ENCODE measurements at regions not wholly inside any gene's neighbourhood (a gene's known extent, or its start where the extent isn't known, plus 50 kb on each side); places are given as distances from the start of the nearest gene placed in this dataset.

GRCh38 chr5:123964884-123965283 lies 452.9 kb downstream of the CSNK1G3 start:
- ChIA-PET CTCF (no interaction called here), POLR2A (no interaction called here), RAD21 (ENCODE audit: low non-redundant PET in 1 of 2, low total read pairs in 2 of 2, uncharacterized antibody in 2 of 2, unreplicated experiment in 2 of 2) (no interaction called here)
- Histone ChIP-seq H3K4me1 (ENCODE audit: control insufficient read depth in 1 of 2, insufficient read depth in 2 of 2, low read length in 2 of 2) (no peaks in the 10 kb centered on the region), H3K27ac (ENCODE audit: low read depth, low read length) (no peak overlapping the region), H3K4me3 (replicated peaks in 1 of 2; ENCODE audit: low read depth in 1 of 2, low read length in 2 of 2) (no peak overlapping the region), H3K9me2 (ENCODE audit: insufficient read depth) (no peaks in the 10 kb centered on the region), H3K79me2 (ENCODE audit: insufficient read depth, low read length) (no peaks in the 10 kb centered on the region), H3K36me3 (ENCODE audit: control insufficient read depth in 1 of 2, insufficient read depth in 2 of 2, low read length in 2 of 2) (no peaks in the 10 kb centered on the region), H3K9me3 (ENCODE audit: control insufficient read depth in 1 of 2, insufficient read depth in 1 of 2, low read depth in 1 of 2, low read length in 2 of 2) (no peaks in the 10 kb centered on the region), H3K27me3 (ENCODE audit: insufficient read depth, low read length) (no peaks in the 10 kb centered on the region), H2AFZ (ENCODE audit: low read depth, low read length, poor library complexity, severe bottlenecking) (no peak overlapping the region), H3K9ac (ENCODE audit: low read length) (no peak overlapping the region), H3K4me2 (ENCODE audit: low read length) (no peak overlapping the region), H4K20me1 (ENCODE audit: insufficient read depth) (no peaks in the 10 kb centered on the region)
- BruUV-seq (replicated peaks): no TSS peak
- intact Hi-C loops (cut with micrococcal nuclease): no loop called here
- no peak for TF ChIP-seq POLR2AphosphoS5 (IDR thresholded peaks at IDR 0.05; ENCODE audit: low read depth, low read length)
- TF ChIP-seq FOSL1 (IDR thresholded peaks at IDR 0.05; ENCODE audit: low read depth): no peak
- TF ChIP-seq JUND (IDR thresholded peaks at IDR 0.05): no peak
- TF ChIP-seq ATF3 (IDR thresholded peaks at IDR 0.05): no peak
- no peak for TF ChIP-seq YY1 (IDR thresholded peaks at IDR 0.05; ENCODE audit: extremely low read depth, insufficient replicate concordance, low read depth, low read length)
- TF ChIP-seq EZH2 (IDR thresholded peaks at IDR 0.05): no peak
- no peak for TF ChIP-seq CTCF (IDR thresholded peaks at IDR 0.05 in 2 of 3, conservative IDR thresholded peaks at IDR 0.05 in 1 of 3; ENCODE audit: borderline replicate concordance in 1 of 3, insufficient read depth in 1 of 3, low read depth in 2 of 3, low read length in 2 of 3)
- TF ChIP-seq RAD21 (IDR thresholded peaks at IDR 0.05; ENCODE audit: low read depth): no peak
- TF ChIP-seq EZH2phosphoT487 (IDR thresholded peaks at IDR 0.05; ENCODE audit: borderline replicate concordance): no peak
- no peak for TF ChIP-seq SIN3A (IDR thresholded peaks at IDR 0.05; ENCODE audit: low read depth)
- TF ChIP-seq CBX3 (IDR thresholded peaks at IDR 0.05; ENCODE audit: low read depth): no peak
- TF ChIP-seq TCF7L2 (IDR thresholded peaks at IDR 0.05; ENCODE audit: borderline replicate concordance, extremely low read depth, insufficient read depth, insufficient read length): no peak
- TF ChIP-seq ZNF274 (IDR thresholded peaks at IDR 0.05; ENCODE audit: low read depth, low read length): no peak
- TF ChIP-seq, protein P1, sequence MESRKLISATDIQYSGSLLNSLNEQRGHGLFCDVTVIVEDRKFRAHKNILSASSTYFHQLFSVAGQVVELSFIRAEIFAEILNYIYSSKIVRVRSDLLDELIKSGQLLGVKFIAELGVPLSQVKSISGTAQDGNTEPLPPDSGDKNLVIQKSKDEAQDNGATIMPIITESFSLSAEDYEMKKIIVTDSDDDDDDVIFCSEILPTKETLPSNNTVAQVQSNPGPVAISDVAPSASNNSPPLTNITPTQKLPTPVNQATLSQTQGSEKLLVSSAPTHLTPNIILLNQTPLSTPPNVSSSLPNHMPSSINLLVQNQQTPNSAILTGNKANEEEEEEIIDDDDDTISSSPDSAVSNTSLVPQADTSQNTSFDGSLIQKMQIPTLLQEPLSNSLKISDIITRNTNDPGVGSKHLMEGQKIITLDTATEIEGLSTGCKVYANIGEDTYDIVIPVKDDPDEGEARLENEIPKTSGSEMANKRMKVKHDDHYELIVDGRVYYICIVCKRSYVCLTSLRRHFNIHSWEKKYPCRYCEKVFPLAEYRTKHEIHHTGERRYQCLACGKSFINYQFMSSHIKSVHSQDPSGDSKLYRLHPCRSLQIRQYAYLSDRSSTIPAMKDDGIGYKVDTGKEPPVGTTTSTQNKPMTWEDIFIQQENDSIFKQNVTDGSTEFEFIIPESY (IDR thresholded peaks at IDR 0.05; ENCODE audit: extremely low read depth, insufficient replicate concordance, low read length): no peak
- TF ChIP-seq CEBPB (IDR thresholded peaks at IDR 0.05; ENCODE audit: low read depth): no peak
- no peak for TF ChIP-seq SRF (IDR thresholded peaks at IDR 0.05; ENCODE audit: low read depth)
- TF ChIP-seq, protein P2, sequence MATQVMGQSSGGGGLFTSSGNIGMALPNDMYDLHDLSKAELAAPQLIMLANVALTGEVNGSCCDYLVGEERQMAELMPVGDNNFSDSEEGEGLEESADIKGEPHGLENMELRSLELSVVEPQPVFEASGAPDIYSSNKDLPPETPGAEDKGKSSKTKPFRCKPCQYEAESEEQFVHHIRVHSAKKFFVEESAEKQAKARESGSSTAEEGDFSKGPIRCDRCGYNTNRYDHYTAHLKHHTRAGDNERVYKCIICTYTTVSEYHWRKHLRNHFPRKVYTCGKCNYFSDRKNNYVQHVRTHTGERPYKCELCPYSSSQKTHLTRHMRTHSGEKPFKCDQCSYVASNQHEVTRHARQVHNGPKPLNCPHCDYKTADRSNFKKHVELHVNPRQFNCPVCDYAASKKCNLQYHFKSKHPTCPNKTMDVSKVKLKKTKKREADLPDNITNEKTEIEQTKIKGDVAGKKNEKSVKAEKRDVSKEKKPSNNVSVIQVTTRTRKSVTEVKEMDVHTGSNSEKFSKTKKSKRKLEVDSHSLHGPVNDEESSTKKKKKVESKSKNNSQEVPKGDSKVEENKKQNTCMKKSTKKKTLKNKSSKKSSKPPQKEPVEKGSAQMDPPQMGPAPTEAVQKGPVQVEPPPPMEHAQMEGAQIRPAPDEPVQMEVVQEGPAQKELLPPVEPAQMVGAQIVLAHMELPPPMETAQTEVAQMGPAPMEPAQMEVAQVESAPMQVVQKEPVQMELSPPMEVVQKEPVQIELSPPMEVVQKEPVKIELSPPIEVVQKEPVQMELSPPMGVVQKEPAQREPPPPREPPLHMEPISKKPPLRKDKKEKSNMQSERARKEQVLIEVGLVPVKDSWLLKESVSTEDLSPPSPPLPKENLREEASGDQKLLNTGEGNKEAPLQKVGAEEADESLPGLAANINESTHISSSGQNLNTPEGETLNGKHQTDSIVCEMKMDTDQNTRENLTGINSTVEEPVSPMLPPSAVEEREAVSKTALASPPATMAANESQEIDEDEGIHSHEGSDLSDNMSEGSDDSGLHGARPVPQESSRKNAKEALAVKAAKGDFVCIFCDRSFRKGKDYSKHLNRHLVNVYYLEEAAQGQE (IDR thresholded peaks at IDR 0.05; ENCODE audit: low read depth): no peak
- TF ChIP-seq ZFX (IDR thresholded peaks at IDR 0.05): no peak
- no peak for TF ChIP-seq SP1 (IDR thresholded peaks at IDR 0.05; ENCODE audit: low read depth)
- DNase-seq (ENCODE audit: low read depth, low spot score) (no peak), ATAC-seq (no peak)

All from HCT116 (cell line).